Upper lobe of left lung (tissue), 6 donors: ENCODE measurements at regions not wholly inside any gene's neighbourhood (a gene's known extent, or its start where the extent isn't known, plus 50 kb on each side); places are given as distances from the start of the nearest gene placed in this dataset.

ENCODE experiments used
- ATAC-seq, 2 donors: fragments of 200-7000 bp; cut with Tn5 transposase; one replicate each; pipeline ENCODE4 v1.9.1; 2022; ENCODE audit warnings: mild to moderate bottlenecking in 2 of 2, moderate library complexity in 2 of 2; ENCODE audit not compliant: low FRiP score in 2 of 2
- DNase-seq, 2 donors: peaks; one replicate each; pipeline ENCODE4 v3.0.0-alpha.2; 2019 to 2020
- H3K27ac ChIP-seq, 4 donors: fragments of 200-600 bp; sonication (generic); one replicate each; pipeline ENCODE4 v1.5.1; 2016 to 2019
- H3K27me3 ChIP-seq, 4 donors: fragments of 200-600 bp; sonication (generic); one replicate each; pipeline ENCODE4 v1.5.1; 2017 to 2019
- H3K36me3 ChIP-seq, 4 donors: fragments of 200-600 bp; sonication (generic); one replicate each; pipeline ENCODE4 v1.5.1; 2016 to 2019
- H3K4me1 ChIP-seq, 4 donors: fragments of 200-600 bp; sonication (generic); one replicate each; pipeline ENCODE4 v1.5.1; 2018 to 2019
- H3K4me3 ChIP-seq, 4 donors: fragments of 200-600 bp; sonication (generic); one replicate each; pipeline ENCODE4 v1.5.1; 2017 to 2019; ENCODE audit warnings: mild to moderate bottlenecking in 2 of 4, moderate library complexity in 1 of 4
- H3K9me3 ChIP-seq, 4 donors: fragments of 200-600 bp; sonication (generic); one replicate each; pipeline ENCODE4 v1.5.1; 2018 to 2019
- EP300 ChIP-seq, 4 donors: sonication (generic); formaldehyde crosslinking; IDR thresholded peaks; one replicate each; pipeline ENCODE4 v1.5.1; 2017; ENCODE audit warnings: antibody characterized with exemption in 4 of 4, control low read depth in 2 of 4
- POLR2A ChIP-seq, 4 donors: fragments of 450-650 bp; IDR thresholded peaks; one replicate each; pipeline ENCODE4 v1.5.1; 2016 to 2017; ENCODE audit warnings: antibody characterized with exemption in 4 of 4, mild to moderate bottlenecking in 2 of 4
- POLR2AphosphoS5 ChIP-seq, 2 donors: sonication (generic); formaldehyde crosslinking; IDR thresholded peaks; one replicate each; pipeline ENCODE4 v1.5.1; 2017; ENCODE audit warnings: antibody characterized with exemption in 2 of 2
- WGBS, 2 donors: methylation state at CpG; one replicate each; pipeline ENCODE4 v1.1.5; 2017 to 2018; 5-methylcytosine and 5-hydroxymethylcytosine counted together
- TF ChIP-seq, protein P1 (sequence below), 6 experiments: fragments of 450-650 bp in 4 of 6; fragments of 200-600 bp in 2 of 6; sonication (generic) in 2 of 6; IDR thresholded peaks; one replicate each; pipeline ENCODE4 v1.5.1; 2016 to 2019; ENCODE audit warnings: antibody characterized with exemption in 6 of 6
- donor health status: DM: no; HTN: no; CAD: no; lungs with moderate emphysema.
- donor health status: DM: no; HTN: yes; CAD: no; lungs with severe emphysema.

- H3K4me3 ChIP-seq, result no peak overlapping the region
- DNase-seq, result no peak
- TF ChIP-seq EP300 (IDR thresholded peaks at IDR 0.05) (no peak), POLR2A (IDR thresholded peaks at IDR 0.05) (no peak), POLR2AphosphoS5 (IDR thresholded peaks at IDR 0.05) (no peak)
- TF ChIP-seq, protein P1, sequence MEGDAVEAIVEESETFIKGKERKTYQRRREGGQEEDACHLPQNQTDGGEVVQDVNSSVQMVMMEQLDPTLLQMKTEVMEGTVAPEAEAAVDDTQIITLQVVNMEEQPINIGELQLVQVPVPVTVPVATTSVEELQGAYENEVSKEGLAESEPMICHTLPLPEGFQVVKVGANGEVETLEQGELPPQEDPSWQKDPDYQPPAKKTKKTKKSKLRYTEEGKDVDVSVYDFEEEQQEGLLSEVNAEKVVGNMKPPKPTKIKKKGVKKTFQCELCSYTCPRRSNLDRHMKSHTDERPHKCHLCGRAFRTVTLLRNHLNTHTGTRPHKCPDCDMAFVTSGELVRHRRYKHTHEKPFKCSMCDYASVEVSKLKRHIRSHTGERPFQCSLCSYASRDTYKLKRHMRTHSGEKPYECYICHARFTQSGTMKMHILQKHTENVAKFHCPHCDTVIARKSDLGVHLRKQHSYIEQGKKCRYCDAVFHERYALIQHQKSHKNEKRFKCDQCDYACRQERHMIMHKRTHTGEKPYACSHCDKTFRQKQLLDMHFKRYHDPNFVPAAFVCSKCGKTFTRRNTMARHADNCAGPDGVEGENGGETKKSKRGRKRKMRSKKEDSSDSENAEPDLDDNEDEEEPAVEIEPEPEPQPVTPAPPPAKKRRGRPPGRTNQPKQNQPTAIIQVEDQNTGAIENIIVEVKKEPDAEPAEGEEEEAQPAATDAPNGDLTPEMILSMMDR (IDR thresholded peaks at IDR 0.05), result no peak
- WGBS, 2 donors, result 92 to 93% methylated on average over 4 to 6 of the region's 6 CpGs
- H3K27me3 ChIP-seq, result no peaks in the 10 kb centered on the region
- no peak overlapping the region for H3K27ac ChIP-seq
- no peak for ATAC-seq
- H3K9me3 ChIP-seq, result no peaks in the 10 kb centered on the region
- H3K36me3 ChIP-seq, result no peaks in the 10 kb centered on the region
- peaks cover 7 to 15% (median 12%) of the 10 kb centered on the region in 4 donors for H3K4me1 ChIP-seq
These were observed 193.0 kb upstream of the TLE3 start for GRCh38 chr15:70290708-70291107.

- TF ChIP-seq, protein P1 (IDR thresholded peaks at IDR 0.05), result no peak
- TF ChIP-seq EP300 (IDR thresholded peaks at IDR 0.05) (no peak), POLR2AphosphoS5 (IDR thresholded peaks at IDR 0.05) (no peak), POLR2A (IDR thresholded peaks at IDR 0.05) (no peak)
- Histone ChIP-seq H3K4me1 (peaks cover 7 to 18% (median 14%) of the 10 kb centered on the region in 4 donors), H3K9me3 (no peaks in the 10 kb centered on the region), H3K36me3 (no peaks in the 10 kb centered on the region), H3K27me3 (no peaks in the 10 kb centered on the region), H3K27ac (no peak overlapping the region), H3K4me3 (no peak overlapping the region)
- DNase-seq, result peak in 1 of 2 donors; percentile 71
- peak; percentile 31 to 69 for ATAC-seq
- 52 to 56% methylated on average over 6 to 8 of the region's 8 CpGs for WGBS, 2 donors
These were observed 191.7 kb upstream of the TLE3 start for GRCh38 chr15:70289191-70289955.

GRCh38 chr15:70286113-70286806, 188.5 kb upstream of the TLE3 start:
- H3K9me3 ChIP-seq, result no peaks in the 10 kb centered on the region
- no peaks in the 10 kb centered on the region for H3K27me3 ChIP-seq
- no peak overlapping the region for H3K27ac ChIP-seq
- WGBS, 2 donors, result 71 to 88% methylated on average over 2 to 5 of the region's 5 CpGs
- peaks cover 7 to 18% (median 14%) of the 10 kb centered on the region in 4 donors for H3K4me1 ChIP-seq
- no peaks in the 10 kb centered on the region for H3K36me3 ChIP-seq
- H3K4me3 ChIP-seq, result no peak overlapping the region
- TF ChIP-seq POLR2AphosphoS5 (IDR thresholded peaks at IDR 0.05) (peak in 1 of 2 donors; percentile 57), EP300 (IDR thresholded peaks at IDR 0.05) (peak in 1 of 4 donors; percentile 69), POLR2A (IDR thresholded peaks at IDR 0.05) (no peak)
- TF ChIP-seq, protein P1 (IDR thresholded peaks at IDR 0.05), result no peak
- ATAC-seq (peak; percentile 39 to 74), DNase-seq (peak in 1 of 2 donors; percentile 65)

- Histone ChIP-seq H3K9me3 (no peaks in the 10 kb centered on the region), H3K27ac (no peak overlapping the region), H3K27me3 (no peaks in the 10 kb centered on the region), H3K4me1 (peaks cover 2 to 12% (median 11%) of the 10 kb centered on the region in 4 donors), H3K36me3 (no peaks in the 10 kb centered on the region), H3K4me3 (no peak overlapping the region)
- no peak for TF ChIP-seq POLR2A (IDR thresholded peaks at IDR 0.05)
- TF ChIP-seq POLR2AphosphoS5 (IDR thresholded peaks at IDR 0.05), result peak in 1 of 2 donors; percentile 29
- TF ChIP-seq, protein P1 (IDR thresholded peaks at IDR 0.05), result no peak
- TF ChIP-seq EP300 (IDR thresholded peaks at IDR 0.05), result no peak
- 72 to 73% methylated on average over 8 to 9 of the region's 9 CpGs for WGBS, 2 donors
- ATAC-seq, result peak; percentile 15 to 73
- DNase-seq, result peak in 1 of 2 donors; percentile 82
These were observed 186.9 kb upstream of the TLE3 start for GRCh38 chr15:70284438-70285214.
